Endothelial cell of umbilical vein (primary cell): ENCODE measurements at regions not wholly inside any gene's neighbourhood (a gene's known extent, or its start where the extent isn't known, plus 50 kb on each side); places are given as distances from the start of the nearest gene placed in this dataset.

Source experiments
- BruUV-seq: library from RNA; stranded (reverse); fragments of 400-500 nt; replicated peaks from 2 replicates; lab custom pipeline; 2021; lab: Mats Ljungman, UMichigan
- CTCF ChIA-PET: fragments of 300-600, 350-600 bp; sonication (Branson Sonifier 250); formaldehyde crosslinking; loops from one replicate; lab custom pipeline; 2021; ENCODE audit warnings: antibody characterized with exemption, inconsistent platforms; lab: Charles Lee
- POLR2A ChIA-PET: fragments of 300-600, 350-600 bp; sonication (Branson Sonifier 250); formaldehyde crosslinking; loops from one replicate; lab custom pipeline; 2021; ENCODE audit warnings: antibody characterized with exemption, inconsistent platforms; lab: Charles Lee
- DNase-seq: peaks from one replicate; pipeline ENCODE4 v3.0.0-alpha.2; 2011; ENCODE audit warnings: low read depth, low spot score
- FAIRE-seq: peaks from 2 replicates; lab custom pipeline; 2011; peaks lifted over from hg19 to GRCh38; lab: Jason Lieb, UNC
- H2AFZ ChIP-seq: 2 replicates; pipeline ENCODE4 v1.6.0; 2012; ENCODE audit warnings: low read depth, low read length, control low read depth, inconsistent platforms
- H3K27ac ChIP-seq: 2 replicates; pipeline ENCODE4 v1.5.1; 2011; ENCODE audit warnings: low read depth, mild to moderate bottlenecking, control low read depth, low read length, moderate library complexity; ENCODE audit not compliant: insufficient read depth
- H3K27me3 ChIP-seq, 2 experiments: 2 replicates each; pipeline versions ENCODE4 v1.6.0 to v1.6.1; 2011; ENCODE audit warnings: low read length in 2 of 2, mixed read lengths in 1 of 2; ENCODE audit not compliant: control insufficient read depth in 2 of 2, insufficient read depth in 2 of 2
- H3K36me3 ChIP-seq, 2 experiments: 2 replicates in 1 of 2; 3 replicates in 1 of 2; pipeline ENCODE4 v1.5.1; 2011; ENCODE audit warnings: low read length in 2 of 2, mild to moderate bottlenecking in 1 of 2, moderate library complexity in 1 of 2; ENCODE audit not compliant: control insufficient read depth in 2 of 2, insufficient read depth in 2 of 2; ENCODE audit errors: extremely low read depth in 1 of 2
- H3K4me1 ChIP-seq: 3 replicates; pipeline ENCODE4 v1.5.1; 2011; ENCODE audit warnings: mild to moderate bottlenecking, low read length; ENCODE audit not compliant: control insufficient read depth, insufficient read depth; ENCODE audit errors: extremely low read depth
- H3K4me2 ChIP-seq: 2 replicates; pipeline ENCODE4 v1.6.1; 2011; ENCODE audit warnings: low read length, control low read depth, mixed read lengths; ENCODE audit not compliant: insufficient read depth
- H3K4me3 ChIP-seq, 3 experiments: fragments of 200-600 bp in 1 of 3; sonication (generic), shearing (Covaris generic) in 1 of 3; replicated peaks in 1 of 3; 2 replicates each; pipeline ENCODE4 v1.5.1; 2011 to 2016; ENCODE audit warnings: control low read depth in 3 of 3, low read length in 3 of 3, mild to moderate bottlenecking in 2 of 3, inconsistent platforms in 1 of 3, low read depth in 1 of 3, moderate library complexity in 1 of 3; ENCODE audit not compliant: insufficient read depth in 1 of 3
- H3K79me2 ChIP-seq: 2 replicates; pipeline ENCODE4 v1.6.0; 2012; ENCODE audit warnings: low read length, inconsistent platforms; ENCODE audit not compliant: control insufficient read depth, insufficient read depth
- H3K9ac ChIP-seq: replicated peaks from 2 replicates; pipeline ENCODE3; 2011; ENCODE audit warnings: low read length, control low read depth; ENCODE audit not compliant: insufficient read depth; ENCODE audit errors: extremely low read depth
- H3K9me1 ChIP-seq: replicated peaks from 3 replicates; pipeline ENCODE4 v1.6.0; 2011; ENCODE audit warnings: mild to moderate bottlenecking, low read length; ENCODE audit not compliant: control insufficient read depth, insufficient read depth; ENCODE audit errors: extremely low read depth
- H3K9me3 ChIP-seq: replicated peaks from 2 replicates; pipeline ENCODE4 v1.5.1; 2012; ENCODE audit warnings: low read length, inconsistent platforms; ENCODE audit not compliant: control insufficient read depth, insufficient read depth
- H4K20me1 ChIP-seq: replicated peaks from 2 replicates; pipeline ENCODE3; 2011; ENCODE audit warnings: mild to moderate bottlenecking, low read length; ENCODE audit not compliant: control insufficient read depth, insufficient read depth; ENCODE audit errors: extremely low read depth
- CTCF ChIP-seq, 2 donors: IDR thresholded peaks; 1 replicate in 1 of 2; 2 replicates in 1 of 2; pipeline ENCODE4 v1.5.1; 2011; ENCODE audit warnings: low read length in 2 of 2, mild to moderate bottlenecking in 2 of 2, moderate library complexity in 2 of 2, control low read depth in 1 of 2, inconsistent platforms in 1 of 2, low read depth in 1 of 2; ENCODE audit not compliant: insufficient read depth in 1 of 2; ENCODE audit errors: extremely low read depth in 1 of 2
- EZH2 ChIP-seq: IDR thresholded peaks from 2 replicates; pipeline ENCODE4 v1.6.1; 2012; ENCODE audit warnings: borderline replicate concordance, low read depth, mild to moderate bottlenecking, moderate library complexity, low read length, inconsistent platforms; ENCODE audit not compliant: severe bottlenecking
- FOS ChIP-seq: IDR thresholded peaks from 2 replicates; pipeline ENCODE4 v1.6.1; 2011; ENCODE audit warnings: mild to moderate bottlenecking, low read length, moderate library complexity, borderline replicate concordance; ENCODE audit not compliant: insufficient read depth
- GATA2 ChIP-seq: IDR thresholded peaks from 2 replicates; pipeline ENCODE4 v1.7.0; 2011; ENCODE audit warnings: low read depth, mild to moderate bottlenecking, moderate library complexity, mixed read lengths, low read length; ENCODE audit not compliant: insufficient read length, insufficient read depth
- JUN ChIP-seq: IDR thresholded peaks from 2 replicates; pipeline ENCODE4 v1.6.1; 2011; ENCODE audit warnings: borderline replicate concordance, low read depth; ENCODE audit not compliant: insufficient read length, insufficient read depth
- MAX ChIP-seq: IDR thresholded peaks from 2 replicates; pipeline ENCODE4 v1.6.1; 2011; ENCODE audit not compliant: insufficient read depth, insufficient read length
- MYC ChIP-seq: IDR thresholded peaks from one replicate; pipeline ENCODE4 v1.6.1; 2011; ENCODE audit warnings: mild to moderate bottlenecking, low read depth, low read length
- POLR2A ChIP-seq: IDR thresholded peaks from 2 replicates; pipeline ENCODE4 v1.6.1; 2012; ENCODE audit warnings: low read depth, mild to moderate bottlenecking, control low read depth, low read length
- POLR2AphosphoS5 ChIP-seq: IDR thresholded peaks from 2 replicates; pipeline ENCODE4 v1.6.1; 2012; ENCODE audit warnings: low read depth, mild to moderate bottlenecking, control low read depth, low read length, moderate library complexity; ENCODE audit not compliant: insufficient read depth
- dilution Hi-C: fragments of 300-500 bp; cut with MboI; formaldehyde crosslinking; loops from one replicate; pipeline ENCODE4 v1.15.0; 2019; ENCODE audit warnings: low sequenced_read_pairs; ENCODE audit not compliant: extremely low pct_ligation_motif_present
- intact Hi-C: fragments of 100-400 bp; cut with micrococcal nuclease; formaldehyde crosslinking; loops from one replicate; pipeline ENCODE4 v1.10.0; 2022

- intact Hi-C loops, result no loop called here
- dilution Hi-C loops, result no loop called here
- CTCF ChIA-PET, result no interaction called here
- Histone ChIP-seq H3K36me3 (no peaks in the 10 kb centered on the region), H3K9ac (no peak overlapping the region), H3K9me3 (no peaks in the 10 kb centered on the region), H4K20me1 (no peaks in the 10 kb centered on the region), H2AFZ (no peak overlapping the region), H3K79me2 (no peaks in the 10 kb centered on the region), H3K27ac (no peak overlapping the region), H3K9me1 (no peaks in the 10 kb centered on the region), H3K27me3 (no peaks in the 10 kb centered on the region), H3K4me1 (no peaks in the 10 kb centered on the region), H3K4me2 (no peak overlapping the region), H3K4me3 (no peak overlapping the region)
- FAIRE-seq (no peak), DNase-seq (no peak)
- TF ChIP-seq MYC (no peak), JUN (no peak)
- POLR2A ChIA-PET, result no interaction called here
- no TSS peak for BruUV-seq
Measured at GRCh38 chr7:117970801-117971200, 97.6 kb upstream of the CTTNBP2 start.

- no peaks in the 10 kb centered on the region for H3K4me1 ChIP-seq
- no peak overlapping the region for H3K9ac ChIP-seq
- no peaks in the 10 kb centered on the region for H3K9me3 ChIP-seq
- DNase-seq (no peak), FAIRE-seq (no peak)
- CTCF ChIA-PET, result no interaction called here
- no peaks in the 10 kb centered on the region for H3K36me3 ChIP-seq
- H3K27ac ChIP-seq, result no peak overlapping the region
- H3K79me2 ChIP-seq, result no peaks in the 10 kb centered on the region
- no peak overlapping the region for H3K4me2 ChIP-seq
- dilution Hi-C loops, result no loop called here
- H2AFZ ChIP-seq, result no peak overlapping the region
- BruUV-seq, result no TSS peak
- H3K27me3 ChIP-seq, result no peaks in the 10 kb centered on the region
- H4K20me1 ChIP-seq, result no peaks in the 10 kb centered on the region
- intact Hi-C loops, result no loop called here
- POLR2A ChIA-PET, result no interaction called here
- TF ChIP-seq JUN (no peak), POLR2AphosphoS5 (no peak), CTCF (IDR thresholded peaks at IDR 0.05; ENCODE audit: extremely low read depth in 1 of 2, insufficient read depth in 1 of 2, low read depth in 1 of 2, low read length in 2 of 2) (no peak), FOS (no peak), MAX (no peak), MYC (no peak), EZH2 (no peak), POLR2A (no peak), GATA2 (no peak)
- H3K4me3 ChIP-seq, result no peak overlapping the region
- no peaks in the 10 kb centered on the region for H3K9me1 ChIP-seq
Measured at GRCh38 chr7:117971556-117972244, 98.5 kb upstream of the CTTNBP2 start.
